NCI-H524 treated with DMSO at 0.1 percent for 48 hours (cell line): ENCODE measurements at regions not wholly inside any gene's neighbourhood (a gene's known extent, or its start where the extent isn't known, plus 50 kb on each side); places are given as distances from the start of the nearest gene placed in this dataset.

Experiments used
- DNase-seq: peaks from one replicate; lab custom pipeline; 2025; lab: John Stamatoyannopoulos, UW

GRCh38 chr12:97274386-97274785 lies 188.2 kb upstream of the RMST start:
- DNase-seq: no peak

GRCh38 chr12:97275256-97275655 lies 187.3 kb upstream of the RMST start:
- no peak for DNase-seq

GRCh38 chr12:97275728-97276590 lies 186.6 kb upstream of the RMST start:
- DNase-seq: peak; percentile 67

- DNase-seq: no peak
These were observed 185.8 kb upstream of the RMST start for GRCh38 chr12:97276661-97277429.

GRCh38 chr12:97283297-97283696 lies 179.3 kb upstream of the RMST start:
- DNase-seq: no peak

GRCh38 chr12:97288531-97288930 lies 174.1 kb upstream of the RMST start:
- no peak for DNase-seq

- DNase-seq: no peak
These were observed 170.0 kb upstream of the RMST start for GRCh38 chr12:97292588-97292987.

GRCh38 chr12:97293541-97293940 lies 169.1 kb upstream of the RMST start:
- no peak for DNase-seq

GRCh38 chr12:97299847-97300246 lies 162.8 kb upstream of the RMST start:
- DNase-seq: peak; percentile 69

GRCh38 chr12:97300431-97300830 lies 162.2 kb upstream of the RMST start:
- no peak for DNase-seq

GRCh38 chr12:97300891-97301290 lies 161.7 kb upstream of the RMST start:
- no peak for DNase-seq

GRCh38 chr12:97301576-97301975 lies 161.0 kb upstream of the RMST start:
- peak; percentile 96 for DNase-seq

GRCh38 chr12:97305651-97306050 lies 157.0 kb upstream of the RMST start:
- peak; percentile 52 for DNase-seq

- no peak for DNase-seq
These were observed 156.5 kb upstream of the RMST start for GRCh38 chr12:97306147-97306546.

GRCh38 chr12:97308576-97309198 lies 153.9 kb upstream of the RMST start:
- peak; percentile 1 for DNase-seq

- DNase-seq: no peak
These were observed 152.7 kb upstream of the RMST start for GRCh38 chr12:97309921-97310320.

- no peak for DNase-seq
These were observed 150.0 kb upstream of the RMST start for GRCh38 chr12:97312570-97313135.

GRCh38 chr12:97313471-97314190 lies 149.0 kb upstream of the RMST start:
- no peak for DNase-seq

- DNase-seq: no peak
These were observed 146.3 kb upstream of the RMST start for GRCh38 chr12:97316321-97316720.

GRCh38 chr12:97321621-97322020 lies 141.0 kb upstream of the RMST start:
- no peak for DNase-seq

GRCh38 chr12:97322388-97322787 lies 140.2 kb upstream of the RMST start:
- no peak for DNase-seq

- DNase-seq: no peak
These were observed 139.4 kb upstream of the RMST start for GRCh38 chr12:97323154-97323553.
